HepG2 (cell line): ENCODE measurements at regions not wholly inside any gene's neighbourhood (a gene's known extent, or its start where the extent isn't known, plus 50 kb on each side); places are given as distances from the start of the nearest gene placed in this dataset.

Experiments used
- ARHGAP35 ChIP-seq: sonication (generic); formaldehyde crosslinking; IDR thresholded peaks from 2 replicates; pipeline ENCODE4 v1.9.0; 2022; ENCODE audit warnings: mild to moderate bottlenecking, inconsistent platforms, moderate library complexity, missing genetic modification reagents, borderline replicate concordance
- ELF3 ChIP-seq: IDR thresholded peaks from 2 replicates; pipeline ENCODE4 v1.6.1; 2016; ENCODE audit warnings: missing genetic modification reagents, missing compliant biosample characterization
- HNRNPLL ChIP-seq: fragments of 200-400 bp; formaldehyde crosslinking; IDR thresholded peaks from 2 replicates; pipeline ENCODE4 v1.6.1; 2017; ENCODE audit warnings: mild to moderate bottlenecking, low read depth, low read length; ENCODE audit not compliant: poor library complexity, severe bottlenecking
- KLF13 ChIP-seq: sonication (generic); formaldehyde crosslinking; IDR thresholded peaks from 2 replicates; pipeline ENCODE4 v1.4.0; 2020; ENCODE audit warnings: mild to moderate bottlenecking, missing genetic modification reagents
- PAF1 ChIP-seq: IDR thresholded peaks from 2 replicates; pipeline ENCODE4 v1.6.1; 2016; ENCODE audit warnings: missing genetic modification reagents, missing compliant biosample characterization
- PHF8 ChIP-seq: sonication (generic); formaldehyde crosslinking; IDR thresholded peaks from 2 replicates; pipeline ENCODE4 v1.5.0; 2020; ENCODE audit warnings: missing genetic modification reagents
- POLR2A ChIP-seq, 2 experiments: IDR thresholded peaks; 2 replicates each; pipeline ENCODE4 v1.6.1; 2011; ENCODE audit warnings: low read depth in 2 of 2, low read length in 2 of 2, mild to moderate bottlenecking in 1 of 2, moderate library complexity in 1 of 2; ENCODE audit not compliant: insufficient read depth in 1 of 2
- ZNF567 ChIP-seq: sonication (generic); formaldehyde crosslinking; IDR thresholded peaks from 2 replicates; pipeline ENCODE4 v1.8.1; 2023; ENCODE audit warnings: mild to moderate bottlenecking, missing genetic modification reagents, borderline replicate concordance
- ZNF607 ChIP-seq: sonication (generic); formaldehyde crosslinking; IDR thresholded peaks from 2 replicates; pipeline ENCODE4 v1.5.1; 2020; ENCODE audit warnings: missing genetic modification reagents, mild to moderate bottlenecking, borderline replicate concordance
- TF ChIP-seq, protein P1 (sequence below): IDR thresholded peaks from 2 replicates; pipeline ENCODE4 v1.6.1; 2016; ENCODE audit warnings: control low read depth

GRCh38 chr5:74389531-74390305 lies 250.8 kb downstream of the ENC1 start:
- no peak for TF ChIP-seq ELF3 (CRISPR knock-in tag)
- no peak for TF ChIP-seq ARHGAP35 (CRISPR knock-in tag)
- TF ChIP-seq HNRNPLL, result no peak
- TF ChIP-seq, protein P1, sequence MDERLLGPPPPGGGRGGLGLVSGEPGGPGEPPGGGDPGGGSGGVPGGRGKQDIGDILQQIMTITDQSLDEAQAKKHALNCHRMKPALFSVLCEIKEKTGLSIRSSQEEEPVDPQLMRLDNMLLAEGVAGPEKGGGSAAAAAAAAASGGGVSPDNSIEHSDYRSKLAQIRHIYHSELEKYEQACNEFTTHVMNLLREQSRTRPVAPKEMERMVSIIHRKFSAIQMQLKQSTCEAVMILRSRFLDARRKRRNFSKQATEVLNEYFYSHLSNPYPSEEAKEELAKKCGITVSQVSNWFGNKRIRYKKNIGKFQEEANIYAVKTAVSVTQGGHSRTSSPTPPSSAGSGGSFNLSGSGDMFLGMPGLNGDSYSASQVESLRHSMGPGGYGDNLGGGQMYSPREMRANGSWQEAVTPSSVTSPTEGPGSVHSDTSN (CRISPR knock-in tag), result no peak
- TF ChIP-seq ZNF567 (CRISPR knock-in tag), result no peak
- no peak for TF ChIP-seq KLF13 (CRISPR knock-in tag)
- no peak for TF ChIP-seq PAF1
- TF ChIP-seq PHF8, result no peak
- no peak for TF ChIP-seq POLR2A (IDR thresholded peaks at IDR 0.05; ENCODE audit: insufficient read depth in 1 of 2, low read depth in 2 of 2, low read length in 2 of 2)
- TF ChIP-seq ZNF607, result no peak
